Panc1 (cell line): ENCODE measurements at regions not wholly inside any gene's neighbourhood (a gene's known extent, or its start where the extent isn't known, plus 50 kb on each side); places are given as distances from the start of the nearest gene placed in this dataset.

Experiments used
- CTCF ChIP-seq: fragments of 450-650 bp; IDR thresholded peaks from 2 replicates; pipeline ENCODE4 v1.5.1; 2017; ENCODE audit warnings: mild to moderate bottlenecking
- POLR2AphosphoS5 ChIP-seq: IDR thresholded peaks from 2 replicates; pipeline ENCODE4 v1.6.1; 2012; ENCODE audit warnings: mild to moderate bottlenecking, low read depth, low read length, moderate library complexity

GRCh38 chr5:6216471-6217075 is 161.8 kb downstream of the MED10 start:
- no peak for TF ChIP-seq POLR2AphosphoS5
- no peak for TF ChIP-seq CTCF
